HepG2 (cell line): ENCODE measurements at regions not wholly inside any gene's neighbourhood (a gene's known extent, or its start where the extent isn't known, plus 50 kb on each side); places are given as distances from the start of the nearest gene placed in this dataset.

Experiments
- ATAC-seq: fragments of 200-7000 bp; cut with Tn5 transposase; 3 replicates; pipeline ENCODE4 v1.9.1; 2020; ENCODE audit warnings: mild to moderate bottlenecking, moderate library complexity
- BruUV-seq: library from RNA; stranded (reverse); fragments of 400-500 nt; replicated peaks from 2 replicates; lab custom pipeline; 2021; lab: Mats Ljungman, UMichigan
- CTCF ChIA-PET: fragments of 300-600 bp; formaldehyde crosslinking; extraction: SDS; loops from one replicate; lab custom pipeline; 2021; ENCODE audit warnings: low total read pairs, inconsistent platforms, low intra/inter-chr PET ratio; lab: Yijun Ruan, JAX
- POLR2A ChIA-PET: fragments of 350-600 bp; sonication (Branson Sonifier 250); formaldehyde crosslinking; loops from one replicate; lab custom pipeline; 2020; ENCODE audit warnings: antibody characterized with exemption, inconsistent platforms; lab: Yijun Ruan, JAX
- DNase-seq: peaks from one replicate; pipeline ENCODE4 v3.0.0-alpha.2; 2015; ENCODE audit warnings: low spot score
- FAIRE-seq: peaks from 3 replicates; lab custom pipeline; 2011; peaks lifted over from hg19 to GRCh38; lab: Jason Lieb, UNC
- H2AFZ ChIP-seq: one replicate; pipeline ENCODE4 v1.6.1; 2011; ENCODE audit warnings: low read length, inconsistent platforms
- H3K27ac ChIP-seq: fragments of 300-600 bp; 3 replicates; pipeline ENCODE4 v1.8.0; 2011; ENCODE audit warnings: mixed run types, mild to moderate bottlenecking, mixed read lengths, low read length, inconsistent platforms; ENCODE audit not compliant: insufficient read depth; ENCODE audit errors: extremely low read length
- H3K27me3 ChIP-seq, 2 experiments: fragments of 200-600 bp in 1 of 2; 2 replicates in 1 of 2; 3 replicates in 1 of 2; pipeline versions ENCODE4 v1.6.0 to v1.8.0; 2011; ENCODE audit warnings: low read length in 2 of 2, mild to moderate bottlenecking in 2 of 2, moderate library complexity in 2 of 2, inconsistent platforms in 1 of 2; ENCODE audit not compliant: insufficient read depth in 2 of 2, control insufficient read depth in 1 of 2
- H3K36me3 ChIP-seq, 2 experiments: fragments of 200-600 bp in 1 of 2; replicated peaks in 1 of 2; 2 replicates in 1 of 2; 3 replicates in 1 of 2; pipeline versions ENCODE4 v1.5.1 to v1.8.0; 2011; ENCODE audit warnings: low read length in 2 of 2, inconsistent platforms in 1 of 2; ENCODE audit not compliant: insufficient read depth in 2 of 2, control insufficient read depth in 1 of 2
- H3K4me1 ChIP-seq: 2 replicates; pipeline ENCODE4 v1.5.1; 2012; ENCODE audit warnings: low read length, inconsistent platforms; ENCODE audit not compliant: insufficient read depth
- H3K4me2 ChIP-seq: 2 replicates; pipeline ENCODE4 v1.6.0; 2011; ENCODE audit warnings: low read depth, low read length, inconsistent platforms
- H3K4me3 ChIP-seq, 3 experiments: fragments of 200-600 bp in 1 of 3; sonication (generic), shearing (Covaris generic) in 1 of 3; replicated peaks in 1 of 3; 2 replicates each; pipeline ENCODE4 v1.5.1; 2011 to 2016; ENCODE audit warnings: low read length in 3 of 3, inconsistent platforms in 2 of 3, low read depth in 2 of 3, mild to moderate bottlenecking in 2 of 3, control low read depth in 1 of 3, mixed read lengths in 1 of 3; ENCODE audit not compliant: insufficient read depth in 1 of 3
- H3K79me2 ChIP-seq: one replicate; pipeline ENCODE4 v1.6.1; 2011; ENCODE audit warnings: low read length, inconsistent platforms; ENCODE audit not compliant: insufficient read depth
- H3K9ac ChIP-seq: 2 replicates; pipeline ENCODE4 v1.6.0; 2011; ENCODE audit warnings: mild to moderate bottlenecking, low read depth, low read length, inconsistent platforms; ENCODE audit not compliant: insufficient read depth
- H3K9me3 ChIP-seq: 2 replicates; pipeline ENCODE4 v1.5.1; 2012; ENCODE audit warnings: mild to moderate bottlenecking, low read length
- H4K20me1 ChIP-seq: 2 replicates; pipeline ENCODE4 v1.6.0; 2011; ENCODE audit warnings: inconsistent platforms, mild to moderate bottlenecking, low read length, moderate library complexity; ENCODE audit not compliant: insufficient read depth
- ARID5B ChIP-seq: IDR thresholded peaks from 2 replicates; pipeline ENCODE4 v1.4.0; 2020; ENCODE audit warnings: mild to moderate bottlenecking, missing genetic modification reagents
- BCL6 ChIP-seq: IDR thresholded peaks from 2 replicates; pipeline ENCODE4 v1.6.1; 2016; ENCODE audit warnings: missing genetic modification reagents, missing compliant biosample characterization
- GABPB1 ChIP-seq: IDR thresholded peaks from 2 replicates; pipeline ENCODE4 v1.6.1; 2016; ENCODE audit warnings: mild to moderate bottlenecking, missing genetic modification reagents, moderate library complexity, missing compliant biosample characterization
- GTF2F1 ChIP-seq: fragments of 150-350 bp; IDR thresholded peaks from 2 replicates; pipeline ENCODE4 v1.6.1; 2014; ENCODE audit warnings: low read length
- HDAC6 ChIP-seq: fragments of 200-600 bp; sonication (generic); IDR thresholded peaks from 2 replicates; pipeline ENCODE4 v1.7.0; 2017; ENCODE audit warnings: mild to moderate bottlenecking, antibody characterized with exemption, low read length, low read depth
- MAFK ChIP-seq, 2 experiments: IDR thresholded peaks in 1 of 2; conservative IDR thresholded peaks in 1 of 2; 2 replicates each; pipeline ENCODE4 v1.6.1; 2011; ENCODE audit warnings: improper control_type of control experiment in 2 of 2, low read length in 2 of 2
- MED8 ChIP-seq: sonication (generic); formaldehyde crosslinking; IDR thresholded peaks from 2 replicates; pipeline ENCODE4 v1.8.1; 2023; ENCODE audit warnings: mild to moderate bottlenecking, missing genetic modification reagents; ENCODE audit not compliant: insufficient replicate concordance
- MXI1 ChIP-seq: IDR thresholded peaks from 3 replicates; pipeline ENCODE4 v1.6.1; 2012; ENCODE audit warnings: low read depth, low read length, inconsistent platforms, borderline replicate concordance
- RFX1 ChIP-seq: fragments of 450-650 bp; IDR thresholded peaks from 2 replicates; pipeline ENCODE4 v1.6.1; 2017
- SCMH1 ChIP-seq: sonication (generic); formaldehyde crosslinking; IDR thresholded peaks from 2 replicates; pipeline ENCODE4 v1.9.0; 2021; ENCODE audit warnings: missing genetic modification reagents, mild to moderate bottlenecking, borderline replicate concordance
- SP5 ChIP-seq: IDR thresholded peaks from 2 replicates; pipeline ENCODE4 v1.6.1; 2016; ENCODE audit warnings: low read depth, borderline replicate concordance
- TAF1 ChIP-seq: sonication (generic); formaldehyde crosslinking; IDR thresholded peaks from 2 replicates; pipeline ENCODE4 v1.4.0; 2020; ENCODE audit warnings: missing genetic modification reagents
- U2AF2 ChIP-seq: fragments of 200-400 bp; formaldehyde crosslinking; IDR thresholded peaks from 2 replicates; pipeline ENCODE4 v1.6.1; 2017; ENCODE audit warnings: low read depth, mild to moderate bottlenecking, low read length
- ZNF264 ChIP-seq: sonication (generic); formaldehyde crosslinking; IDR thresholded peaks from 2 replicates; pipeline ENCODE4 v1.4.0; 2020; ENCODE audit warnings: missing genetic modification reagents
- ZNF446 ChIP-seq: sonication (generic); formaldehyde crosslinking; IDR thresholded peaks from 2 replicates; pipeline ENCODE4 v1.5.0; 2020; ENCODE audit warnings: mild to moderate bottlenecking, missing genetic modification reagents
- ZNF468 ChIP-seq: sonication (generic); formaldehyde crosslinking; IDR thresholded peaks from 2 replicates; pipeline ENCODE4 v1.8.0; 2022; ENCODE audit warnings: mild to moderate bottlenecking, moderate library complexity, missing genetic modification reagents
- ZNF556 ChIP-seq: sonication (generic); formaldehyde crosslinking; IDR thresholded peaks from 2 replicates; pipeline ENCODE4 v1.4.0; 2020; ENCODE audit warnings: mild to moderate bottlenecking, missing genetic modification reagents, borderline replicate concordance
- in situ Hi-C: cut with HindIII; loops from 2 replicates; pipeline ENCODE4 v1.10.0; 2017; ENCODE audit warnings: low pct_unique_long_range_greater_than_20kb; ENCODE audit not compliant: extremely low pct_ligation_motif_present
- intact Hi-C: fragments of 100-400 bp; cut with micrococcal nuclease; formaldehyde crosslinking; loops from one replicate; pipeline ENCODE4 v1.10.0; 2022; ENCODE audit not compliant: unreplicated experiment
- TF ChIP-seq, protein P1 (sequence below): sonication (generic); formaldehyde crosslinking; IDR thresholded peaks from 2 replicates; pipeline ENCODE4 v1.4.0; 2020; ENCODE audit warnings: mild to moderate bottlenecking, low read depth, missing genetic modification reagents
- TF ChIP-seq, protein P2 (sequence below): sonication (generic); formaldehyde crosslinking; IDR thresholded peaks from 2 replicates; pipeline ENCODE4 v1.5.0; 2020; ENCODE audit warnings: missing genetic modification reagents

DNA sequence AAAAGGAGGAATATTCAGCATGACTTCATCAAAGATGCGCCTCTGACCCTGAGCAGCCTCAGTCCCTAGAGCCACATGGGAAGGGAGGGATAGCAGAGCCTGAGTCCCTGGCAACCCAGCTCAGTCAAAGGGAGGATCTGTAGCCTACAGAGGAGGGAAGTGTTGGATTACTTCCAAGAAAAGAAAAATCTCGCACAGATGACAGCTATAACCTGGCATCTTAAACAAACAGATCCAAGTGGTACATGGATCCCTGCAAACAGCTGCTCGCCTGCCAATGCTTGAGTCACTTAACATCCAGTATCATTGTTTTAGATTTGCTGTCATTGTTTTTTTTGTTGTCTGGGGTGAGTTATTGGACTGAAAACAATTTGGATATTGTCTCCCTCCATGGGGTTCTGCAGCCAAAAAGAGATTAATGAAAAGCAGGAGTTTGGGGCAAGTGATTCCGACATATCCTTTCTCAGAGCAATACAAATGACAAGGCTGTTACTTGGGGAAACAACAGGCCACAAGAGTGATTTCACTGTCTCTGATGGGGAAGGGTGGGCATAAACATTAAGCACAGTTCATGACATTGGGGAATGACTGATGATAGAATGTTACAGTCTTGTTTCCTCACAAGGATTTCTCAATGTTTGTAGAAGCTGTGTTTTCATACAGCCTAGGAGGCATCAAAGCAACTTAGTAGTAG lies 153.5 kb upstream of the KIF2A start (continued):
- TF ChIP-seq HDAC6 = no peak
- no peak for TF ChIP-seq U2AF2

- Histone ChIP-seq H2AFZ (no peak overlapping the region), H3K4me1 (no peaks in the 10 kb centered on the region), H3K79me2 (no peaks in the 10 kb centered on the region), H3K36me3 (no peaks in the 10 kb centered on the region)
- CTCF ChIA-PET = no interaction called here
- ATAC-seq (no peak), FAIRE-seq (no peak)
- no TSS peak for BruUV-seq
- intact Hi-C loops = no loop called here
- TF ChIP-seq GABPB1 (CRISPR knock-in tag) (no peak), ZNF556 (CRISPR knock-in tag) (no peak), SP5 (CRISPR knock-in tag) (no peak), ARID5B (CRISPR knock-in tag) (no peak), ZNF264 (CRISPR knock-in tag) (no peak), GTF2F1 (no peak), ZNF446 (CRISPR knock-in tag) (no peak), BCL6 (CRISPR knock-in tag) (no peak), SCMH1 (no peak), RFX1 (no peak), MED8 (CRISPR knock-in tag) (no peak), MXI1 (no peak), MAFK (conservative IDR thresholded peaks at IDR 0.05 in 1 of 2, IDR thresholded peaks at IDR 0.05 in 1 of 2; ENCODE audit: low read length in 2 of 2) (no peak), TAF1 (no peak), ZNF468 (CRISPR knock-in tag) (no peak)
- TF ChIP-seq, protein P1, sequence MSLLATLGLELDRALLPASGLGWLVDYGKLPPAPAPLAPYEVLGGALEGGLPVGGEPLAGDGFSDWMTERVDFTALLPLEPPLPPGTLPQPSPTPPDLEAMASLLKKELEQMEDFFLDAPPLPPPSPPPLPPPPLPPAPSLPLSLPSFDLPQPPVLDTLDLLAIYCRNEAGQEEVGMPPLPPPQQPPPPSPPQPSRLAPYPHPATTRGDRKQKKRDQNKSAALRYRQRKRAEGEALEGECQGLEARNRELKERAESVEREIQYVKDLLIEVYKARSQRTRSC (CRISPR knock-in tag) = no peak
- TF ChIP-seq, protein P2, sequence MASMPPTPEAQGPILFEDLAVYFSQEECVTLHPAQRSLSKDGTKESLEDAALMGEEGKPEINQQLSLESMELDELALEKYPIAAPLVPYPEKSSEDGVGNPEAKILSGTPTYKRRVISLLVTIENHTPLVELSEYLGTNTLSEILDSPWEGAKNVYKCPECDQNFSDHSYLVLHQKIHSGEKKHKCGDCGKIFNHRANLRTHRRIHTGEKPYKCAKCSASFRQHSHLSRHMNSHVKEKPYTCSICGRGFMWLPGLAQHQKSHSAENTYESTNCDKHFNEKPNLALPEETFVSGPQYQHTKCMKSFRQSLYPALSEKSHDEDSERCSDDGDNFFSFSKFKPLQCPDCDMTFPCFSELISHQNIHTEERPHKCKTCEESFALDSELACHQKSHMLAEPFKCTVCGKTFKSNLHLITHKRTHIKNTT (CRISPR knock-in tag) = no peak
- TF ChIP-seq, all 625 proteins: peak for 0
- POLR2A ChIA-PET = no interaction called here
- Histone ChIP-seq H4K20me1 (no peaks in the 10 kb centered on the region), H3K9ac (no peak overlapping the region), H3K9me3 (no peaks in the 10 kb centered on the region; the same call in 1 of the 2 replicates), H3K4me2 (no peak overlapping the region), H3K27me3 (no peaks in the 10 kb centered on the region; a peak in 1 of 5 replicates), H3K27ac (no peak overlapping the region), H3K4me3 (no peak overlapping the region)
- in situ Hi-C loops = no loop called here
- no peak for DNase-seq
These were observed 151.2 kb upstream of the KIF2A start for GRCh38 chr5:62154758-62155157.
